MM.1S (cell line): ENCODE measurements at regions not wholly inside any gene's neighbourhood (a gene's known extent, or its start where the extent isn't known, plus 50 kb on each side); places are given as distances from the start of the nearest gene placed in this dataset.

Experiments used
- DNase-seq: peaks from one replicate; pipeline ENCODE4 v3.0.0-alpha.2; 2015
- H2AFZ ChIP-seq: fragments of 300-600 bp; sonication (generic); 2 replicates; pipeline ENCODE4 v1.6.0; 2016; ENCODE audit warnings: antibody characterized with exemption, low read length
- H3F3A ChIP-seq: fragments of 300-600 bp; sonication (generic); 2 replicates; pipeline ENCODE4 v1.6.1; 2016; ENCODE audit warnings: mild to moderate bottlenecking, antibody characterized with exemption, low read length, moderate library complexity, mixed read lengths; ENCODE audit not compliant: insufficient read depth
- H3K27ac ChIP-seq: fragments of 300-600 bp; sonication (generic); 2 replicates; pipeline ENCODE4 v1.5.1; 2016; ENCODE audit warnings: mild to moderate bottlenecking, low read length
- H3K27me3 ChIP-seq: fragments of 300-600 bp; sonication (generic); replicated peaks from 2 replicates; pipeline ENCODE4 v1.6.0; 2016; ENCODE audit warnings: low read length; ENCODE audit not compliant: insufficient read depth
- H3K36me3 ChIP-seq: fragments of 300-600 bp; sonication (generic); replicated peaks from 2 replicates; pipeline ENCODE4 v1.6.1; 2016; ENCODE audit warnings: mild to moderate bottlenecking, low read length, mixed read lengths; ENCODE audit not compliant: insufficient read depth
- H3K4me1 ChIP-seq: fragments of 300-600 bp; sonication (generic); 2 replicates; pipeline ENCODE4 v1.6.1; 2016; ENCODE audit warnings: low read length, mixed read lengths
- H3K4me2 ChIP-seq: fragments of 300-600 bp; sonication (generic); 2 replicates; pipeline ENCODE4 v1.6.0; 2016; ENCODE audit warnings: low read depth, low read length
- H3K4me3 ChIP-seq: fragments of 300-600 bp; sonication (generic); 2 replicates; pipeline ENCODE4 v1.5.1; 2016; ENCODE audit warnings: low read length, mixed read lengths
- H3K79me2 ChIP-seq: fragments of 300-600 bp; sonication (generic); 2 replicates; pipeline ENCODE4 v1.6.1; 2016; ENCODE audit warnings: mixed run types, low read length, mixed read lengths
- H3K9ac ChIP-seq: fragments of 300-600 bp; sonication (generic); 2 replicates; pipeline ENCODE4 v1.6.1; 2016; ENCODE audit warnings: low read length, mixed read lengths
- H3K9me2 ChIP-seq: fragments of 300-600 bp; sonication (generic); replicated peaks from 2 replicates; pipeline ENCODE4 v1.6.1; 2016; ENCODE audit warnings: mild to moderate bottlenecking, low read length, mixed read lengths; ENCODE audit not compliant: insufficient read depth
- H3K9me3 ChIP-seq: fragments of 300-600 bp; sonication (generic); replicated peaks from 2 replicates; pipeline ENCODE4 v1.6.1; 2016; ENCODE audit warnings: mild to moderate bottlenecking, low read length, mixed read lengths; ENCODE audit not compliant: insufficient read depth
- H4K20me1 ChIP-seq: fragments of 300-600 bp; sonication (generic); 2 replicates; pipeline ENCODE4 v1.6.1; 2016; ENCODE audit warnings: mild to moderate bottlenecking, low read length, moderate library complexity, mixed read lengths; ENCODE audit not compliant: insufficient read depth
- CTCF ChIP-seq: fragments of 300-600 bp; sonication (generic); IDR thresholded peaks from 2 replicates; pipeline ENCODE4 v1.5.1; 2016; ENCODE audit warnings: antibody characterized with exemption, low read length, mixed read lengths
- EZH2 ChIP-seq: fragments of 300-600 bp; sonication (generic); optimal IDR thresholded peaks from 2 replicates; pipeline ENCODE3; 2017; ENCODE audit warnings: low read depth, mild to moderate bottlenecking, antibody characterized with exemption, low read length, mixed read lengths
- EZH2phosphoT487 ChIP-seq: fragments of 300-600 bp; sonication (generic); IDR thresholded peaks from 2 replicates; pipeline ENCODE4 v1.6.1; 2018; ENCODE audit warnings: antibody characterized with exemption, low read length

- DNase-seq, result no peak
- Histone ChIP-seq H2AFZ (no peak overlapping the region), H3K9ac (no peak overlapping the region), H3F3A (no peaks in the 10 kb centered on the region), H3K27ac (no peak overlapping the region), H3K9me2 (no peaks in the 10 kb centered on the region), H3K27me3 (no peaks in the 10 kb centered on the region), H3K4me2 (no peak overlapping the region), H3K4me3 (no peak overlapping the region), H3K36me3 (no peaks in the 10 kb centered on the region), H3K9me3 (no peaks in the 10 kb centered on the region), H3K4me1 (no peaks in the 10 kb centered on the region), H4K20me1 (no peaks in the 10 kb centered on the region), H3K79me2 (no peaks in the 10 kb centered on the region)
- TF ChIP-seq EZH2 (no peak), EZH2phosphoT487 (no peak), CTCF (no peak)
Measured at GRCh38 chr10:21247592-21247991, 277.9 kb downstream of the SKIDA1 start.

- Histone ChIP-seq H3K9ac (no peak overlapping the region), H3F3A (no peaks in the 10 kb centered on the region), H3K79me2 (no peaks in the 10 kb centered on the region), H3K9me3 (no peaks in the 10 kb centered on the region), H4K20me1 (no peaks in the 10 kb centered on the region), H3K4me1 (no peaks in the 10 kb centered on the region), H3K4me2 (no peak overlapping the region), H3K27me3 (no peaks in the 10 kb centered on the region), H3K9me2 (no peaks in the 10 kb centered on the region), H3K27ac (no peak overlapping the region), H2AFZ (no peak overlapping the region), H3K4me3 (no peak overlapping the region), H3K36me3 (no peaks in the 10 kb centered on the region)
- no peak for DNase-seq
- TF ChIP-seq EZH2 (no peak), EZH2phosphoT487 (no peak), CTCF (no peak)
Measured at GRCh38 chr10:21246178-21246577, 279.3 kb downstream of the SKIDA1 start.

GRCh38 chr10:21243748-21244257 lies 281.7 kb downstream of the SKIDA1 start:
- DNase-seq, result no peak
- Histone ChIP-seq H3K79me2 (no peaks in the 10 kb centered on the region), H3K27ac (no peak overlapping the region), H4K20me1 (no peaks in the 10 kb centered on the region), H3F3A (no peaks in the 10 kb centered on the region), H3K9me2 (no peaks in the 10 kb centered on the region), H3K4me3 (no peak overlapping the region), H3K4me2 (no peak overlapping the region), H3K36me3 (no peaks in the 10 kb centered on the region), H3K9me3 (no peaks in the 10 kb centered on the region), H3K27me3 (no peaks in the 10 kb centered on the region), H3K9ac (no peak overlapping the region), H3K4me1 (no peaks in the 10 kb centered on the region), H2AFZ (no peak overlapping the region)
- TF ChIP-seq CTCF (no peak), EZH2phosphoT487 (no peak), EZH2 (no peak)
